Skeletal muscle tissue (tissue), 3 donors: ENCODE measurements at regions not wholly inside any gene's neighbourhood (a gene's known extent, or its start where the extent isn't known, plus 50 kb on each side); places are given as distances from the start of the nearest gene placed in this dataset.

Experiments
- H3K27ac ChIP-seq: one replicate; pipeline ENCODE4 v1.7.0; 2013; ENCODE audit warnings: mild to moderate bottlenecking, low read depth, low read length, inconsistent platforms
- H3K27me3 ChIP-seq, 3 donors: one replicate each; pipeline ENCODE4 v1.7.0; 2013; ENCODE audit warnings: low read length in 3 of 3; ENCODE audit not compliant: control insufficient read depth in 3 of 3, insufficient read depth in 3 of 3
- H3K36me3 ChIP-seq, 3 donors: one replicate each; pipeline ENCODE4 v1.7.0; 2013; ENCODE audit warnings: low read length in 3 of 3; ENCODE audit not compliant: control insufficient read depth in 3 of 3, insufficient read depth in 3 of 3
- H3K4me1 ChIP-seq, 3 donors: one replicate each; pipeline ENCODE4 v1.7.0; 2013; ENCODE audit warnings: low read length in 3 of 3, mild to moderate bottlenecking in 3 of 3; ENCODE audit not compliant: control insufficient read depth in 3 of 3, insufficient read depth in 3 of 3
- H3K4me3 ChIP-seq, 3 donors: one replicate each; pipeline ENCODE4 v1.7.0; 2013; ENCODE audit warnings: low read length in 3 of 3
- H3K9ac ChIP-seq, 3 donors: one replicate each; pipeline ENCODE4 v1.7.0; 2013; ENCODE audit warnings: low read length in 3 of 3, mild to moderate bottlenecking in 3 of 3, moderate library complexity in 2 of 3, low read depth in 1 of 3
- H3K9me3 ChIP-seq, 3 donors: one replicate each; pipeline ENCODE4 v1.7.0; 2013; ENCODE audit warnings: low read length in 3 of 3; ENCODE audit not compliant: control insufficient read depth in 3 of 3
- donor health status: Osteomylitis.

DNA sequence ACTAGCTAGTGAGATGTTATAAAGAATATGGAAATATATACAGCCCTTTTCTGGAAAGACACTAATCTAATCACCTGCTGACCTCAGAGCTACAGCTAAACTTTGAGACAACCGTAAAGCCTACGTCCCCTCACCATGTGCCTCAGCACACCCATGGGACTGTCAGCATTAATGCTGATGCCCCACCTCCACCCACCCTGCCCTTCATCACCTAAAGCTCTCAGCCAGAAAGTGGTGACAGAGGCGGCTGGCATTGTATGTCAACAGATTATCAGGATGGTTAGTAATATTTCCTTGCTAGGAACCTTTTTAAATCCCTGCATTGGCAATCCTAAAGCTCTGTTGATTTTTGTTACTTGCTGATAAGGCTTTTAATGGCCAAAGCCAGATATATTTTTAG lies 1177.9 kb downstream of the DIAPH3 start:
- H3K9me3 ChIP-seq, result no peaks in the 10 kb centered on the region
- no peak overlapping the region for H3K4me3 ChIP-seq
- H3K36me3 ChIP-seq, result no peaks in the 10 kb centered on the region
- no peaks in the 10 kb centered on the region for H3K4me1 ChIP-seq
- H3K27me3 ChIP-seq, result no peaks in the 10 kb centered on the region
- no peak overlapping the region for H3K9ac ChIP-seq
- H3K27ac ChIP-seq, result no peak overlapping the region

DNA sequence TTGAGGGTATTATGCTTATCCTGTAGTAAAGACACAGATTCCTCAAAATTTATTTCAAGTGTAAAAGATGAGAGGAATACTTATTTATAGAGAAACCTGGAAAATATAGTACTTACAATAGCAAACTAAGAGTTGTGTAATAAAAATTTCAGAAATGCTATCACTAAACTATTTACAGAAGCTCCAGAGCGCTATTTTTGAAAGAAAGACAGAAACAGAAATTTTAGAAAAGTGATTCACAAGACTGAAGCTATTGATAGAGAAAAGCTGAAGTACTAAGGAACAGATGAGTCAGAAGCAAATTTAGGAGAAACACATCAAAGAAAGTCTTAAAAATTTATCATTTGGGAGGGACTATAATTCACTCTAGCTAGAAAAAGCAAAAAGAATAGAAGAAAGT lies 1174.2 kb downstream of the DIAPH3 start:
- no peaks in the 10 kb centered on the region for H3K4me1 ChIP-seq
- no peaks in the 10 kb centered on the region for H3K27me3 ChIP-seq
- H3K4me3 ChIP-seq, result no peak overlapping the region
- H3K36me3 ChIP-seq, result no peaks in the 10 kb centered on the region
- H3K27ac ChIP-seq, result no peak overlapping the region
- no peaks in the 10 kb centered on the region for H3K9me3 ChIP-seq
- H3K9ac ChIP-seq, result no peak overlapping the region

DNA sequence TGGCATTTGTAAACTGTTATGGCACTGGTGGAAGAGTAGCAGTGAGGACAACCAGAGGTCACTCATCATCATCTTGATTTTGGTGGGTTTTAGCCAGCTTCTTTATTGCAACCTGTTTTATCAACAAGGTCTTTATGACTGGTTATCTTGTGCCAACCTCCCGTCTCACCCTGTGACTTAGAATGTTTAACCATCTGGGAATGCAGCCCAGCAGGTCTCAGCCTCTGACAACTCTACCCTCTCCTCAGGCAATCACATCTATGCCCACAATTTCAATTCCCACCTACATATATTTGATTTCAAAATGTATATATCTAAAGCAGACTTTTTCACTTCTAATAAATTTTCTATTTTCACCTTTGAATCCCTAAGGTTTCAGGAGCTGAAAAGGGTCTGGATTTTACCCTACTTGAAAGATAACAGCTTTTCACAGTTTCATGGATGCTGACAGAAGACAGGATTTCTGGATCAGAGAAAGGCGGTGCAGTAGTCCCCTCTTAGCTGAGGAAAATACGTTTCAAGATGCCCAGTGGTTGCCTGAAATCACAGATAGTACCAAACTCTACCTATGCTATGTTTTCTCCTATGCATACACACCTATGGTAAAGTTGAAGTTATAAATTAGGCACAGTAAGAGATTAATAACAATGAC lies 1171.8 kb downstream of the DIAPH3 start:
- Histone ChIP-seq H3K9me3 (no peaks in the 10 kb centered on the region), H3K4me1 (no peaks in the 10 kb centered on the region), H3K27me3 (no peaks in the 10 kb centered on the region), H3K4me3 (no peak overlapping the region), H3K27ac (no peak overlapping the region), H3K9ac (no peak overlapping the region), H3K36me3 (no peaks in the 10 kb centered on the region)

DNA sequence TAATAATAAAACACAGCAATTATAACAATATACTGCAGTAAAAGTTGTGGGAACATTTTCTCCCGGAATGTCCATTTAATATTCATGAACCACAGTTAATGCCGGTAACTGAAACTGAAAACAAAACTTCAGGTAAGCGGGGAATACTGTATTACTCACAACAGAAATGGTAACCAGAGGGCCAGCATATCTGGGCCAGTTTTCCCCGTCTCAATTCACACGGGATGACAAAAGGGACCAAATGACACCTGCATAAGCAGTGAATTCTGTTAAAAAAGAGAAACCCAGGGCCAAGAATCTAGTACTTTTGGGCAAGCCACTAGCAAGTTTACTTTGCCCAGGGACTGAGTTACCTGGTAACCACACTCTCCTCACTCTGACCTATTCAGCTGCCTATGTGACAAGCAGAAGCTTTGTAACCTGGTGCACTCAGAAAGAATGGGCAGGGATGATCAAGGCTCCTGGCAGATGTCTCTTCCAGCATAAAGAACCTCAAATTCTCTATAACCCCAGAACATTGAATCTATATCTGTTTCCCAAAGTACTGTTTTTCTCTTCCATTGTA lies 1171.2 kb downstream of the DIAPH3 start:
- H3K4me3 ChIP-seq, result no peak overlapping the region
- no peaks in the 10 kb centered on the region for H3K9me3 ChIP-seq
- H3K36me3 ChIP-seq, result no peaks in the 10 kb centered on the region
- no peak overlapping the region for H3K9ac ChIP-seq
- H3K4me1 ChIP-seq, result no peaks in the 10 kb centered on the region
- no peaks in the 10 kb centered on the region for H3K27me3 ChIP-seq
- no peak overlapping the region for H3K27ac ChIP-seq

DNA sequence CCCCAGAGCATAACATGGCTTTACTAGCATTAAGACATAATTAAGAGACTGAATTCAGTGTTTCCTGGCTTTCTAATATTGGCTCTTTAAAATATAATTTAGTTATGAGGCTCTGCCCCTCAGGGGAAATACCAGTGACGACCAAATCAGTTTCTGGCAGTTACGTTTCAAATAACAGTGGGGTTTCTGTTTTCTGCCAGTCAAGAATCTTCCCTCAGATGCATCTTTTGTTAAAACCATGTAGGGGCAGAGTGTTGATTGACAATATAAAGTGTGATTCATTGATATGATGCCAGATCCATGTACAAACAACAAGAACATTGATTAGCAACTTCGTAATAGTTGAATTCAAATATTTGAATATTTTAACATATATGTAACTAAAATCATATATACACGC lies 1169.7 kb downstream of the DIAPH3 start:
- Histone ChIP-seq H3K4me1 (no peaks in the 10 kb centered on the region), H3K27me3 (no peaks in the 10 kb centered on the region), H3K27ac (no peak overlapping the region), H3K9me3 (no peaks in the 10 kb centered on the region), H3K9ac (no peak overlapping the region), H3K36me3 (no peaks in the 10 kb centered on the region), H3K4me3 (no peak overlapping the region)

DNA sequence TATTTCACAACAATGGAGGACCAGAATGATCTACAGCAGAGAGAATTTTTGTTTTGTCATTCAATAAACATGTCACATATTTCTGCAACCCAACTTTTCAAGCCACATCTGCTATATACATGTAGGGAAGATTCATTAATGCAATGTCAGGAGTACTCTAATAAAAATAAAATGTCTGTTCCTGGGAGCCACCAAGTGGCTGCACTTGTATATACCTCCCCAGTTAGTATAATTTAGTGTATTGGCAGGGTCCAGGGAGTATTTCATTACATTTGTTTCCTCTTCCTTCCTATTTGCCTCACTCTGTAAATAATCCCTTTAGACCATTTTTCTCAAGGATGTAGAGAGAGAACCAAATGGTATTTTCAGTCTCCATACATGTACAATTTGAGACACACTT lies 1169.0 kb downstream of the DIAPH3 start:
- Histone ChIP-seq H3K9me3 (no peaks in the 10 kb centered on the region), H3K27me3 (no peaks in the 10 kb centered on the region)

DNA sequence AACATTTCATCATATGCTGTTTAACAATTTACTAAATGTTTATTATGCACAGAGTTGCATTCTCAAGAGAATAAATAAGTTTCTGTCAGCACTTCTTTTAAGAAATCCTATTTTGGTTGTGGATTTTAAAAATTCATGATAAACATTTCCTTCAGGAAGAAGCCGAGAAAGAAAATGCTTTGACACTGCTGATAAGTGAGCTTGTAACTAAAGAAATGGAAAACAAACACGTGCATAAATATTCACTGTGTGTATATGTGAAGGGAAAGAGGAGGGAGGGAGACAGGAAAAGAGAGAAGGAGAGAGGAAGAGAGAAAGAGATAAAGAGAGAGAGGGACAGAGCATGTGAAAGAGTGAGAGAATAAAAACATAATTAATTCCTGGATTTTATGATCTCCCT lies 1165.0 kb downstream of the DIAPH3 start:
- Histone ChIP-seq H3K9me3 (no peaks in the 10 kb centered on the region), H3K4me1 (no peaks in the 10 kb centered on the region), H3K27me3 (no peaks in the 10 kb centered on the region), H3K27ac (no peak overlapping the region), H3K9ac (no peak overlapping the region), H3K36me3 (no peaks in the 10 kb centered on the region), H3K4me3 (no peak overlapping the region)

More for the DNA sequence above, 1169.0 kb downstream of the DIAPH3 start:
- Histone ChIP-seq H3K36me3 (no peaks in the 10 kb centered on the region), H3K4me1 (no peaks in the 10 kb centered on the region), H3K27ac (no peak overlapping the region), H3K4me3 (no peak overlapping the region), H3K9ac (no peak overlapping the region)

DNA sequence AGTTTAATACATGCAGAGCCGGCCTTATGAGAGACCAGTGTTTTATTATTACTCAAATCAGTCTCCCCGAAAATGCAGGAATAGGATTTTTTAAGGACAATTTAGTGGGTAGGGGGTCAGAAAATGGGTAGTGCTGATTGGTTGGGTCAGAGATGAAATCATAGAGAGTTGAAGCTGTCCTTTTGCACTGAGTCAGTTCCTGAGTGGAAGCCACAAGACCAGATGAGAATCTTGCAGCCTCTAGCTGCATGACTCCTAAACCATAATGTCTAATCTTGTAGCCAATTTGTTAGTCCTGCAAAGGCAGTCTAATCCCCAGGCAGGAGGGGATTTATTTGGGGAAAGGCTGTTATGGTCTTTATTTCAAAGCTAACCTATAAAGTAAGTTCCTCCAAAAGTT lies 1163.9 kb downstream of the DIAPH3 start:
- Histone ChIP-seq H3K27me3 (no peaks in the 10 kb centered on the region), H3K36me3 (no peaks in the 10 kb centered on the region), H3K27ac (no peak overlapping the region), H3K9ac (no peak overlapping the region), H3K4me1 (no peaks in the 10 kb centered on the region), H3K9me3 (no peaks in the 10 kb centered on the region), H3K4me3 (no peak overlapping the region)

DNA sequence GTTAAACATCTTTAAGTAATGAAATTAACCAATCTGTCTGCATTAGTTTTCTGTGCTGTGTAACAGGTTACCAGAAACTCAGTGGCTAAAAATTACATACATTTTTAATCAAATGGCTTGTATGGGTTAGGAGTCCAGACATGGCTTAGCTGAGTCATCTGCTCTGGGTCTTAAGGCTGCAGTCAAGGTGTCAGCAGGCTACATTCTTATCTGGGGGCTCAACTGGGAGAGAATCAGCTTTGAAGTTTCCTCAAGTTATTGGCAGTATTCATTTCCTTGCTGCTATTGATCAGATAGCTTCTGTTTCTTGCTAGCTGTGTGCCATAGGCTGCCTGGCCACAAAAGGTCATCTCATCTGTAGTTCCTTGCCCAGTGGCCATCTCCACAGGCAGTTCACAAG lies 1163.0 kb downstream of the DIAPH3 start:
- H3K4me1 ChIP-seq, result no peaks in the 10 kb centered on the region
- no peaks in the 10 kb centered on the region for H3K36me3 ChIP-seq
- H3K4me3 ChIP-seq, result no peak overlapping the region
- H3K27me3 ChIP-seq, result no peaks in the 10 kb centered on the region
- no peak overlapping the region for H3K9ac ChIP-seq
- H3K27ac ChIP-seq, result no peak overlapping the region
- no peaks in the 10 kb centered on the region for H3K9me3 ChIP-seq

DNA sequence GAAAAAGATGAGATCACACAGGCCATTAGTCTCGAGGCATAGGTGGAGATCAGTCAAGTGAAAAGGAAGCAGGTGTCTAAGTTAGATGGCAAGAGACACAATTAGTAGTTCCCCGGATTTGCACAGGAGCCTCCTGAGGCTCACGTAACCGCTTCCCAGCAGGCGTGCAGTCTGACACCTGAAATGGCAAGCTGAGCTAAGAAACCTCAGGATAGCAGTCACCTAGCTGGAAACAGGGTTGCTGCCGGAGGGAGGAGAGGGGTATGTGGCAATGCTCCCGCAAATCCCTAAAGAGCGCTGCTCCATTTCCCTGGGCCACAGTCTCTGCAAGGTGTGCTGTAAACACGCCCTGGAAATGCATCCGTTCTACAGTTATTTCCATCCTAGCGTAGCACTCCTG lies 1151.0 kb downstream of the DIAPH3 start:
- H3K27me3 ChIP-seq, result no peaks in the 10 kb centered on the region
- no peak overlapping the region for H3K27ac ChIP-seq
- no peak overlapping the region for H3K4me3 ChIP-seq
- H3K4me1 ChIP-seq, result no peaks in the 10 kb centered on the region
- H3K9me3 ChIP-seq, result no peaks in the 10 kb centered on the region
- no peak overlapping the region for H3K9ac ChIP-seq
- H3K36me3 ChIP-seq, result no peaks in the 10 kb centered on the region
